Epithelial cell of esophagus (primary cell): ENCODE measurements at regions not wholly inside any gene's neighbourhood (a gene's known extent, or its start where the extent isn't known, plus 50 kb on each side); places are given as distances from the start of the nearest gene placed in this dataset.

Experiments
- DNase-seq: peaks from one replicate; pipeline ENCODE4 v3.0.0; 2010; ENCODE audit warnings: low read depth
- H3K4me3 ChIP-seq: 2 replicates; pipeline ENCODE4 v1.5.1; 2011; ENCODE audit warnings: mild to moderate bottlenecking, low read length, control low read depth
- TF ChIP-seq, protein P1 (sequence below): IDR thresholded peaks from 2 replicates; pipeline ENCODE4 v1.5.1; 2011; ENCODE audit warnings: low read depth, mild to moderate bottlenecking, low read length, control low read depth, inconsistent platforms; ENCODE audit not compliant: insufficient read depth; ENCODE audit errors: missing control alignments

DNA sequence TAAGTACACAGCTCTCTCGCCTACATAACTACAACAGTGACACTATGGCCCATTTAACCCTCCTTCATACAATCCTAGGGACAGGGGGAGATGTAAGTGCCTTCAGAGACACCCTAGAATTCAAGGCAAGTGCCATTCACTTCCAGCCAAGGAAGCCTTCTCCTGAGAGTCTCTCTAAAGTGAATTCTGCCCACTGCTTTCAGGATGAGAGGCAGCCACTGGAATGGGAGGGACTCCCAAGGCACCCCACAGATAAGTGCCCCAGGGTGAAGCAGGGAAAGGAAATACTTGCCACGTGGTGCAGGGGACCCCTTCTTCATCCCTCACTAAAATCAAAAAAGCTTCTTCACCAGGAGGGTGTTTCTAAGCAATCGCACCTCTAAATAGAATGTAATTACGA, 283.7 kb downstream of the ZNF608 start:
- no peak overlapping the region for H3K4me3 ChIP-seq
- DNase-seq: no peak
- TF ChIP-seq, protein P1, sequence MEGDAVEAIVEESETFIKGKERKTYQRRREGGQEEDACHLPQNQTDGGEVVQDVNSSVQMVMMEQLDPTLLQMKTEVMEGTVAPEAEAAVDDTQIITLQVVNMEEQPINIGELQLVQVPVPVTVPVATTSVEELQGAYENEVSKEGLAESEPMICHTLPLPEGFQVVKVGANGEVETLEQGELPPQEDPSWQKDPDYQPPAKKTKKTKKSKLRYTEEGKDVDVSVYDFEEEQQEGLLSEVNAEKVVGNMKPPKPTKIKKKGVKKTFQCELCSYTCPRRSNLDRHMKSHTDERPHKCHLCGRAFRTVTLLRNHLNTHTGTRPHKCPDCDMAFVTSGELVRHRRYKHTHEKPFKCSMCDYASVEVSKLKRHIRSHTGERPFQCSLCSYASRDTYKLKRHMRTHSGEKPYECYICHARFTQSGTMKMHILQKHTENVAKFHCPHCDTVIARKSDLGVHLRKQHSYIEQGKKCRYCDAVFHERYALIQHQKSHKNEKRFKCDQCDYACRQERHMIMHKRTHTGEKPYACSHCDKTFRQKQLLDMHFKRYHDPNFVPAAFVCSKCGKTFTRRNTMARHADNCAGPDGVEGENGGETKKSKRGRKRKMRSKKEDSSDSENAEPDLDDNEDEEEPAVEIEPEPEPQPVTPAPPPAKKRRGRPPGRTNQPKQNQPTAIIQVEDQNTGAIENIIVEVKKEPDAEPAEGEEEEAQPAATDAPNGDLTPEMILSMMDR: no peak

DNA sequence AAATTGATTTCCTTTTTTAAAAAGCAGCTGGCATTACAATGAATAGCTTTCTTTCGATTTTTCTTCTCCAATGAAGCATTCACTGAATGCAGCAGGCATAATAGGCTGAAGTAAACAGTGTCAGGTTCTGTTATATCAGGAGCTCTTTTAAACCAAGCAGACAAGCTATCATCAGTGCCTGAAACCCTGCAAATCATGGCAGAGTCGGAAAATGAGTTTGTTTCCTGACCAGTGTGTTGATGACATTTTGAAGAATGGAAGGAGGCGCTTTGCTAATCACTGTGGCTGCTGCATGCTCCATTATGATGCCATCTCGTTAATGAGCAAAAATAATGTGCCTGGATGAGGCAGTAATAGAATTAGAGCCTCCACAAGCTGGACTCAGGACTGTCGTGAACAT, 284.5 kb downstream of the ZNF608 start:
- H3K4me3 ChIP-seq: no peak overlapping the region
- DNase-seq: no peak
- TF ChIP-seq, protein P1: no peak

GRCh38 chr5:124461157-124461556, 285.3 kb downstream of the ZNF608 start:
- no peak overlapping the region for H3K4me3 ChIP-seq
- no peak for DNase-seq
- TF ChIP-seq, protein P1: no peak

DNA sequence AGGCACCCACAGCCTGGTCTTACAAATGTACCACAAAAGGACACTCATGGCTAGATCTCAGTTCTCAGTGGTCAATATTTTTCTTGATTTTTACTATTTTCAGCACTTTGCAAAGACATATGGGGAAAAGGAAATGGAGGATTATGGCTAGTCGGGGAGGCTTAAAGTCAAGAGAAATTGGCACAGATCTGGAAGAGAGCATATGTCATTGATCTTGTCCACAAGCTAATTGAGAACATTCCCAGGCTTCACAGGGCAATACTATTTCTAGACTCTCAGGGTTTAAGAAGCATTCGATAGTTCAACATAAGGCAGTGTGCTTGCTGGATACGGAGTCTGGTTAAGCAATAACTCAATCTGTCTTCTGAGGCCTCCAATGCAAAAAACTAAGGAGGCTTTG, 285.8 kb downstream of the ZNF608 start:
- TF ChIP-seq, protein P1: no peak

GRCh38 chr5:124459984-124460383, 286.5 kb downstream of the ZNF608 start:
- no peak overlapping the region for H3K4me3 ChIP-seq
- no peak for DNase-seq
- TF ChIP-seq, protein P1: no peak

More for the DNA sequence above, 285.8 kb downstream of the ZNF608 start:
- H3K4me3 ChIP-seq: no peak overlapping the region
- DNase-seq: no peak

DNA sequence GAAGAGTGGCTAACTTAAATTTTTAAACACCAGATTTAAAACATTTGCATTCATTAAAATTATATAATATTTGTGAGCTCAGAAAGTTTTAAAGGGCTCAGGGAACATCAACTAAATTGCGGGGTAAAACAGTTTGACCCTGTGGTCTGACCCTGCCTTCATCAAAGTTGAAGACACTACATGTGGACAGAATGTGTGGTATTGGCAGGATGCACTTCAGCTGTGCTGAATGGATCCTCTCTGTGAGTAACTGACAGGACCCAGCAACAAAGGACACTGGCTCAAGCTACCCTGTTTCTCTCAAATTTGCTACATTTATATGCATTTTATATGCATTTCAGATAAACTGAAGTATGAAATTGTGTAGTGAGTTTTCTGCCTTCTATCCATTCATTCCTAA, 288.5 kb downstream of the ZNF608 start:
- no peak for DNase-seq
- no peak overlapping the region for H3K4me3 ChIP-seq
- TF ChIP-seq, protein P1: no peak

DNA sequence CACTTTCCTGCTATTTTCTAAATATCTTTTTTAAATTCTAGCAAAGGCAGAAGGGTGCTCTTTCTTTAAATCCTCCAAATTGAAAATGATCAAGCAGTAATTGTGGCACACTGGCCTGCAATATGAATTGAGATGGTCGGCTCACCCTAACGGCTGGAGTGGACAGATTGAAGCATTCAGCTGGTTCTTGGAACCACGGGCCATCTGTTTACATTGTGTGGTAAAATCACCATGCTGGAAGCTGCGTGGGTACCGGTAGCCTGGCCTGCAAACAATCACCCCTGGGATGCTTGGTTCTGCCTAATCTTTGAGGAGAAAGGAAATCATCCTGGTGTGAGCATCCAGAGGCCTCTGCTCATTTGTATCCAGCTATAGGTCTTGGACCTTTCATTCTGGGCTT, 289.3 kb downstream of the ZNF608 start:
- TF ChIP-seq, protein P1: no peak
- DNase-seq: no peak

More for the DNA sequence above, 289.3 kb downstream of the ZNF608 start:
- H3K4me3 ChIP-seq: no peak overlapping the region
